OCI-LY3 (cell line): ENCODE measurements at regions not wholly inside any gene's neighbourhood (a gene's known extent, or its start where the extent isn't known, plus 50 kb on each side); places are given as distances from the start of the nearest gene placed in this dataset.

Source experiments
- CTCF ChIP-seq: fragments of 200-600, 300-600 bp; sonication (generic); IDR thresholded peaks from 2 replicates; pipeline ENCODE4 v1.5.1; 2014; ENCODE audit warnings: antibody characterized with exemption, low read length, low read depth
- EZH2phosphoT487 ChIP-seq: fragments of 200-600 bp; shearing (Covaris generic); IDR thresholded peaks from 2 replicates; pipeline ENCODE4 v1.6.1; 2018; ENCODE audit warnings: antibody characterized with exemption, mixed run types, low read depth

DNA sequence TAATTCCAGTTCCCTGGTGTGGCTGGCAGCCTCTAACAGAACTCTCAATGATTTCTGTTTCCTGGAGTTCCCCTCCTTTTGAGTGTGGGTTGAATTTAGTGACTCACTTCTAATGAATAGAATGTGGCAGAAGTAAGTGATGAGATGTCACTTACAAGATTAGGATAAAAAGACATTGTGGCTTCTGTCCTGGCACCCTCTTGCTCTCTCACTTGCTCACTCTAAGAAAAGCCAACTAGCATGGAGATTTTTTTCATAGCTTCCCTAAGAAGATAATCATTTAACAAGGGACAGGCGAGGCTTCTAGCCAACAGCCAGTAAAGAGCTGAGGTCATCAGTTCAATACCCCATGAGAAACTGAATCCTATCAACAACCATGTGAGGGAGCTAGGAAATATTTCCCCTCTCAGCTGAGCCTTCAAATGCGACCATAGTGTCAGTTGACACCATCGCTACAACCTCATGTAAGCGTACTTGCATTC is 156.7 kb downstream of the TMTC3 start:
- TF ChIP-seq CTCF (no peak), EZH2phosphoT487 (no peak)
